Skeletal muscle tissue (tissue), 3 donors: ENCODE measurements at regions not wholly inside any gene's neighbourhood (a gene's known extent, or its start where the extent isn't known, plus 50 kb on each side); places are given as distances from the start of the nearest gene placed in this dataset.

Experiments used
- H3K27ac ChIP-seq: one replicate; pipeline ENCODE4 v1.7.0; 2013; ENCODE audit warnings: mild to moderate bottlenecking, low read depth, low read length, inconsistent platforms
- H3K27me3 ChIP-seq, 3 donors: one replicate each; pipeline ENCODE4 v1.7.0; 2013; ENCODE audit warnings: low read length in 3 of 3; ENCODE audit not compliant: control insufficient read depth in 3 of 3, insufficient read depth in 3 of 3
- H3K36me3 ChIP-seq, 3 donors: one replicate each; pipeline ENCODE4 v1.7.0; 2013; ENCODE audit warnings: low read length in 3 of 3; ENCODE audit not compliant: control insufficient read depth in 3 of 3, insufficient read depth in 3 of 3
- H3K4me1 ChIP-seq, 3 donors: one replicate each; pipeline ENCODE4 v1.7.0; 2013; ENCODE audit warnings: low read length in 3 of 3, mild to moderate bottlenecking in 3 of 3; ENCODE audit not compliant: control insufficient read depth in 3 of 3, insufficient read depth in 3 of 3
- H3K4me3 ChIP-seq, 3 donors: one replicate each; pipeline ENCODE4 v1.7.0; 2013; ENCODE audit warnings: low read length in 3 of 3
- H3K9ac ChIP-seq, 3 donors: one replicate each; pipeline ENCODE4 v1.7.0; 2013; ENCODE audit warnings: low read length in 3 of 3, mild to moderate bottlenecking in 3 of 3, moderate library complexity in 2 of 3, low read depth in 1 of 3
- H3K9me3 ChIP-seq, 3 donors: one replicate each; pipeline ENCODE4 v1.7.0; 2013; ENCODE audit warnings: low read length in 3 of 3; ENCODE audit not compliant: control insufficient read depth in 3 of 3
- donor health status: Osteomylitis.

DNA sequence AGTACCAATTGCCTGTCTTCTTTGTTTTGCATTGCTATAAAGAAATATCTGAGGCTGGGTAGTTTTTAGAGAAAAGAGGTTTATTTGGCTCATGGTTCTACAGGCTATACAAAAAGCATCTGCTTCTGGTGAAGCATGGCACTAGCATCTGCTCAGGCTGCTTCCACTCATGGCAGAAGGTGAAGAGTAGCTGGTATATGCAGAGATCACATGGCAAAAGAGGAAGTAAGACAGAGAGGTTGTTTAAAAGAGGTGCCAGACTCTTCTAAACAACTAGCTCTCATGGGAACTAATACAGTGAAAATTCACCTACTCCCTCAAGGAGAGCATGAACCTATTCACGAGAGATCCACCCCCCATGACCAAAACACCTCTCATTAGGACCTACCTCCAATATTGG lies 56.7 kb upstream of the GUCA2B start:
- no peak overlapping the region for H3K9ac ChIP-seq
- H3K4me3 ChIP-seq: no peak overlapping the region
- H3K27me3 ChIP-seq: peaks cover 0 to 3% (median 0%) of the 10 kb centered on the region in 3 donors
- H3K9me3 ChIP-seq: peaks cover 0 to 2% (median 0%) of the 10 kb centered on the region in 3 donors
- no peak overlapping the region for H3K27ac ChIP-seq
- no peaks in the 10 kb centered on the region for H3K4me1 ChIP-seq
- H3K36me3 ChIP-seq: no peaks in the 10 kb centered on the region

DNA sequence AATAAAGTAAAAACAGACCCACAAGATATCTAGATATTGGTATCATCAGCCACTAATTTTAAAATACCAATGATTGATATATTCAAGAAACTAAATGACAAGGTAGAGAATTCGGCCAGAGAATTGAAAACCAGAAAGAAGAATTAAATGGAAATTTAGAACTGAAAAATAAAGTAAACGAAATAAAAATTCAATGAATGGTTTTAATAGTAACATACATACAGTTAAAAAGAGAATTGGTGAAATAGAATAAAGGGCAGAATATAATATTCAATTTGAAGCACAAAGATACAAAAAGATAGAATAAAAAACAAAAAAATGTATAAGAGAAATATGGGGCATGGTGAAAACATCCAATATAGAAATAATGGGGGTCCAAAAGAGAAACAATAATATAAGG lies 64.0 kb upstream of the GUCA2B start:
- Histone ChIP-seq H3K4me3 (no peak overlapping the region), H3K9me3 (peaks cover 0 to 2% (median 0%) of the 10 kb centered on the region in 3 donors), H3K27ac (no peak overlapping the region), H3K36me3 (no peaks in the 10 kb centered on the region), H3K4me1 (no peaks in the 10 kb centered on the region), H3K9ac (no peak overlapping the region), H3K27me3 (peaks cover 0 to 3% (median 0%) of the 10 kb centered on the region in 3 donors)

DNA sequence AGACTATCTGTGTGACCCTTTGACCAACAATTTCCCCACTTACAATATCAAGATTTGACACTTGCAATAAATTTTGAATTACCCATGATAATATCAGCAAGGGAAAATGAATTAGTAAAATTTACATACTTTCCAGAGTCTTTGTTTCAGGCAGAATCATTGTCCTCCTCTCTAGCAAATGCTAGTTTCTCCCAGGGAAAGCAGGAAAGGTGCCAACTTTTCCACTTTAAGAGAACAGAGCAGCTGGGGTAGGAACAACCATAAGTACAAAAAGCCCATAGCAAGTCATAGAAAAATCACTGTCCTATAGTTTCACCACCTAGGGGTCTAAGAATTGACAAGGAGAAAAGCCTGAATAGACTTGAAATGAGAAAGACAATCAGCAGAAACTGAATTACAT lies 67.1 kb upstream of the GUCA2B start:
- H3K27ac ChIP-seq: no peak overlapping the region
- peaks cover 0 to 3% (median 0%) of the 10 kb centered on the region in 3 donors for H3K27me3 ChIP-seq
- no peaks in the 10 kb centered on the region for H3K36me3 ChIP-seq
- H3K9me3 ChIP-seq: no peaks in the 10 kb centered on the region
- H3K9ac ChIP-seq: no peak overlapping the region
- no peaks in the 10 kb centered on the region for H3K4me1 ChIP-seq
- H3K4me3 ChIP-seq: no peak overlapping the region

- H3K27me3 ChIP-seq: peaks cover 0 to 3% (median 0%) of the 10 kb centered on the region in 3 donors
- H3K9ac ChIP-seq: no peak overlapping the region
- no peaks in the 10 kb centered on the region for H3K4me1 ChIP-seq
- no peak overlapping the region for H3K27ac ChIP-seq
- H3K4me3 ChIP-seq: no peak overlapping the region
- no peaks in the 10 kb centered on the region for H3K36me3 ChIP-seq
- H3K9me3 ChIP-seq: no peaks in the 10 kb centered on the region
Observed at GRCh38 chr1:42085596-42085995, 67.6 kb upstream of the GUCA2B start.

GRCh38 chr1:42081475-42081874 lies 71.7 kb upstream of the GUCA2B start:
- Histone ChIP-seq H3K9me3 (no peaks in the 10 kb centered on the region), H3K27ac (no peak overlapping the region), H3K4me1 (no peaks in the 10 kb centered on the region), H3K27me3 (no peaks in the 10 kb centered on the region), H3K36me3 (no peaks in the 10 kb centered on the region), H3K9ac (no peak overlapping the region), H3K4me3 (no peak overlapping the region)

GRCh38 chr1:42075179-42075578 lies 78.0 kb upstream of the GUCA2B start:
- Histone ChIP-seq H3K4me3 (no peak overlapping the region), H3K9ac (no peak overlapping the region), H3K27ac (no peak overlapping the region), H3K27me3 (no peaks in the 10 kb centered on the region), H3K9me3 (peaks cover 0 to 3% (median 0%) of the 10 kb centered on the region in 3 donors), H3K36me3 (no peaks in the 10 kb centered on the region), H3K4me1 (no peaks in the 10 kb centered on the region)

- Histone ChIP-seq H3K9ac (no peak overlapping the region), H3K27ac (no peak overlapping the region), H3K9me3 (peaks cover 0 to 3% (median 0%) of the 10 kb centered on the region in 3 donors), H3K36me3 (no peaks in the 10 kb centered on the region), H3K27me3 (no peaks in the 10 kb centered on the region), H3K4me1 (no peaks in the 10 kb centered on the region), H3K4me3 (no peak overlapping the region)
Observed at GRCh38 chr1:42070996-42071395, 82.2 kb upstream of the GUCA2B start.

GRCh38 chr1:42057800-42058199 lies 95.4 kb upstream of the GUCA2B start:
- no peak overlapping the region for H3K9ac ChIP-seq
- H3K9me3 ChIP-seq: peaks cover 2 to 7% (median 4%) of the 10 kb centered on the region in 3 donors
- H3K27ac ChIP-seq: no peak overlapping the region
- no peaks in the 10 kb centered on the region for H3K4me1 ChIP-seq
- no peaks in the 10 kb centered on the region for H3K27me3 ChIP-seq
- peak overlapping the region in 1 of 3 donors; percentile 2 for H3K4me3 ChIP-seq
- no peaks in the 10 kb centered on the region for H3K36me3 ChIP-seq

- no peak overlapping the region for H3K9ac ChIP-seq
- H3K9me3 ChIP-seq: peaks cover 2 to 7% (median 4%) of the 10 kb centered on the region in 3 donors
- H3K27ac ChIP-seq: no peak overlapping the region
- no peak overlapping the region for H3K4me3 ChIP-seq
- no peaks in the 10 kb centered on the region for H3K4me1 ChIP-seq
- no peaks in the 10 kb centered on the region for H3K27me3 ChIP-seq
- no peaks in the 10 kb centered on the region for H3K36me3 ChIP-seq
Observed at GRCh38 chr1:42056460-42056859, 96.8 kb upstream of the GUCA2B start.

- no peak overlapping the region for H3K27ac ChIP-seq
- H3K9me3 ChIP-seq: peaks cover 2 to 7% (median 4%) of the 10 kb centered on the region in 3 donors
- H3K4me3 ChIP-seq: no peak overlapping the region
- H3K9ac ChIP-seq: no peak overlapping the region
- H3K36me3 ChIP-seq: no peaks in the 10 kb centered on the region
- no peaks in the 10 kb centered on the region for H3K4me1 ChIP-seq
- H3K27me3 ChIP-seq: peaks cover 0 to 3% (median 0%) of the 10 kb centered on the region in 3 donors
Observed at GRCh38 chr1:42055061-42055460, 98.1 kb upstream of the GUCA2B start.
